Vagina (tissue), 2 donors: ENCODE measurements at regions not wholly inside any gene's neighbourhood (a gene's known extent, or its start where the extent isn't known, plus 50 kb on each side); places are given as distances from the start of the nearest gene placed in this dataset.

Experiments used
- CTCF ChIP-seq, 3 experiments: fragments of 450-650 bp in 2 of 3; fragments of 200-600 bp in 1 of 3; sonication (generic) in 1 of 3; IDR thresholded peaks; one replicate each; pipeline ENCODE4 v1.5.1; 2017 to 2019; ENCODE audit warnings: antibody characterized with exemption in 3 of 3, mild to moderate bottlenecking in 2 of 3, moderate library complexity in 2 of 3
- POLR2AphosphoS5 ChIP-seq, 2 donors: sonication (generic); formaldehyde crosslinking; IDR thresholded peaks; one replicate each; pipeline ENCODE4 v1.9.0; 2017; ENCODE audit warnings: antibody characterized with exemption in 2 of 2, mild to moderate bottlenecking in 2 of 2, low read depth in 1 of 2; ENCODE audit not compliant: insufficient read depth in 1 of 2

GRCh38 chr6:76843054-76843822 lies 620.1 kb downstream of the HTR1B start:
- no peak for TF ChIP-seq CTCF (IDR thresholded peaks at IDR 0.05)
- no peak for TF ChIP-seq POLR2AphosphoS5 (IDR thresholded peaks at IDR 0.05; ENCODE audit: insufficient read depth in 1 of 2, low read depth in 1 of 2)
